Fibroblast of villous mesenchyme (primary cell): ENCODE measurements at regions not wholly inside any gene's neighbourhood (a gene's known extent, or its start where the extent isn't known, plus 50 kb on each side); places are given as distances from the start of the nearest gene placed in this dataset.
A peak's percentile ranks its signal among the peaks of the same experiment; 100 is the strongest.

ENCODE experiments used
- DNase-seq: peaks from one replicate; pipeline ENCODE4 v3.0.0-alpha.2; 2010; ENCODE audit warnings: low read depth
- H3K4me3 ChIP-seq: 2 replicates; pipeline ENCODE4 v1.5.1; 2011; ENCODE audit warnings: low read depth, mild to moderate bottlenecking, low read length
- TF ChIP-seq, protein P1 (sequence below): IDR thresholded peaks from 2 replicates; pipeline ENCODE4 v1.5.1; 2012; ENCODE audit warnings: low read depth, mild to moderate bottlenecking, low read length; ENCODE audit not compliant: insufficient read depth

DNA sequence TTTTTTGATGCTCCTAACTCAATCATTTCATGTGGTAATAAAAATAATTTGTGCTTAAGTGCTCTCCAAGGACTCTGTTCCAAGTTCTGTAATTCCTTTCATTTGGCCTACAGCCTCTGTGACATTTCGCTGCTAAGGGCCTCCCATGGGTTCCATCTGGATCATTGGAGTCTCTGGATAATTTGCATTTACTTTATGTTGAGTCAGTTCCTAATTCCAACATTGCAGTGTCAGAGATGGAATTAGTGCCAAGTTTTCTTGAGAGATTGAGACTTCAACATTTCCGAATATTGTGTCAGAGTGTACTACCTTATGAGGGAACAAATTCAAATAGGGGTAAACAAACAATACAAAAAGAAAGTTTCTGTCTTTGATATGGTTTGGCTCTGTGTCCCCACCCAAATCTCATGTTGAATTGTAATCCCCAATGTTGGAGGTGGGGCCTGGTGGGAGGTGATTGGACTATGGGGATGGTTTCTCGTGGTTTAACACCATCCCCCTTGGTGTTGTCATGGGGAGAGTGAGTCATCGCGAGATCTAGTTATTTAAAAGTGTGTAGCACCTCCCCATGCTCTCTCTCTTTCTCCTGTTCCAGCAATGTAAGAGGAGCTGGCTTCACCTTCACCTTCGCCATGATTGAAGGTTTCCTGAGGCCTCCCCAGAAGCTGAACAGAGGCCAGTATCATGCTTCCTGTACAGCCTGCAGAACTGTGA is 244.1 kb upstream of the TBX18 start:
- no peak for DNase-seq
- TF ChIP-seq, protein P1, sequence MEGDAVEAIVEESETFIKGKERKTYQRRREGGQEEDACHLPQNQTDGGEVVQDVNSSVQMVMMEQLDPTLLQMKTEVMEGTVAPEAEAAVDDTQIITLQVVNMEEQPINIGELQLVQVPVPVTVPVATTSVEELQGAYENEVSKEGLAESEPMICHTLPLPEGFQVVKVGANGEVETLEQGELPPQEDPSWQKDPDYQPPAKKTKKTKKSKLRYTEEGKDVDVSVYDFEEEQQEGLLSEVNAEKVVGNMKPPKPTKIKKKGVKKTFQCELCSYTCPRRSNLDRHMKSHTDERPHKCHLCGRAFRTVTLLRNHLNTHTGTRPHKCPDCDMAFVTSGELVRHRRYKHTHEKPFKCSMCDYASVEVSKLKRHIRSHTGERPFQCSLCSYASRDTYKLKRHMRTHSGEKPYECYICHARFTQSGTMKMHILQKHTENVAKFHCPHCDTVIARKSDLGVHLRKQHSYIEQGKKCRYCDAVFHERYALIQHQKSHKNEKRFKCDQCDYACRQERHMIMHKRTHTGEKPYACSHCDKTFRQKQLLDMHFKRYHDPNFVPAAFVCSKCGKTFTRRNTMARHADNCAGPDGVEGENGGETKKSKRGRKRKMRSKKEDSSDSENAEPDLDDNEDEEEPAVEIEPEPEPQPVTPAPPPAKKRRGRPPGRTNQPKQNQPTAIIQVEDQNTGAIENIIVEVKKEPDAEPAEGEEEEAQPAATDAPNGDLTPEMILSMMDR = no peak
- H3K4me3 ChIP-seq = no peak overlapping the region

DNA sequence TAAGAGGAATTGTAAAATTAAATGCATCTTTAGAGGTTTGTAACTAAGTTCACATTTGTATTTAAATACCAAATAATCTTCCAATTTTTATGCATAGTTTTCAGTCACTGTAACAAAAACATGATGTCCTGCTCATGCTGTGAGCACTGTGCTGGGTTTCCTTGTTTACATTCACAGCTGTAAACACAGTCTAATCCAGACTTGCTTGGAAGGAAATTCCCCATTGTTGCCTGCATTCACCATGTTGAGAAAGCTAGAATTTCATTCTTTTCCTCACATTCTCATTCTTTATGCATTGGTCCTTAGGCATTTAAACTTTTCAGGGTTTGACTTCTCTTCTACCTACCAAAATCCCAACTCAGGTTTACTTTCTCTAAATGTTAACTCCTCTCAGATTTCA is 242.0 kb upstream of the TBX18 start:
- H3K4me3 ChIP-seq = no peak overlapping the region
- TF ChIP-seq, protein P1 = no peak
- peak; percentile 26 for DNase-seq

DNA sequence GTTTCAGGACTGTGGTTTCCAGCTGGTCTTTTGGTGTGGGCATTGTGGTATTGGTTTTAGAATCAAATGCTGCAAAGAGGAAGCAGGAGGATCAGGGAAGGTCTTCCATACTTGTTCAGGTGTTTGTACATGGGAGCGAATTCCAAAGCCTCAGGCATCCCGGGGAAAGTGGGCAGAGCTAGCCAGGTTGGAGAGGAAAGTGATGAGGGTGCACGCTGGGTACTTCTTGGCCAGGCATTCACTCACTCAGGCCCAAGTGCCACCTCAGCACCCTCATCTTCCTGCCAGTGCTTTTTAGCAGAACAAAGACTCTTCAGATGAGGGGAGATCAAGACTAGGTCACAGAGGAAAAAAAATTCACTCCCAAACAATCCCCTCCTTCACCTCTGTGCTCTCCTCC is 241.1 kb upstream of the TBX18 start:
- no peak overlapping the region for H3K4me3 ChIP-seq
- TF ChIP-seq, protein P1 = no peak
- DNase-seq = no peak

DNA sequence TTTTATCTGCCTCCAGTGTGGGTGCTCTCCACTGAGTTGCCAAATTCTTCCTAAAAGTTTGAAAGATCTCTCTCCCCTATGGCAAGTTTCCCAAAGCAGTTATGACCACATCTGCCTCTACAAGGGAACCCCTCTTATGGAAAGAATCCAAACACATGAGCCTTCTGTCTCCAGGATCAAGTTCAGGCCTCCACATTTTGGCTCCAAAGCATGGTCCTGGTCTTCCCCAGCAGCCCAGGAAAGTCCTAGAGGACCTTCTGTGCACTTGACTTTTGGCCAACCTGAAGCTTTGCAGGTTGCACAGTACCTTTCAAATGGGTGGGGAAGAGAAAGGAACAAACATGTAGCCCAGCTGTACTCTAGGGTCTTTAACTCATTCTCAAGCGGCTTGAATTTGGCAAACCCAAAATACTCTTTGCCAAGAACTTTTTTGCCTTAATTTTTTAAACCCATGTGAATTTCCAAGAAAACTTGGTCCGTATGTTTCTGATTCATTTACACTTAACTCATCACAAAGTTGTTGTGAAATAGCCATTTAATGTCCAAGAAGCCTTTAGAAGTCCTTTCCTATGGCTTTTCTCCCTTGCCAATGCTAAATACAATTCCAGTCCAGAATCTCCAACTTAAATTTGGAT is 240.1 kb upstream of the TBX18 start:
- DNase-seq = no peak
- TF ChIP-seq, protein P1 = no peak
- no peak overlapping the region for H3K4me3 ChIP-seq

DNA sequence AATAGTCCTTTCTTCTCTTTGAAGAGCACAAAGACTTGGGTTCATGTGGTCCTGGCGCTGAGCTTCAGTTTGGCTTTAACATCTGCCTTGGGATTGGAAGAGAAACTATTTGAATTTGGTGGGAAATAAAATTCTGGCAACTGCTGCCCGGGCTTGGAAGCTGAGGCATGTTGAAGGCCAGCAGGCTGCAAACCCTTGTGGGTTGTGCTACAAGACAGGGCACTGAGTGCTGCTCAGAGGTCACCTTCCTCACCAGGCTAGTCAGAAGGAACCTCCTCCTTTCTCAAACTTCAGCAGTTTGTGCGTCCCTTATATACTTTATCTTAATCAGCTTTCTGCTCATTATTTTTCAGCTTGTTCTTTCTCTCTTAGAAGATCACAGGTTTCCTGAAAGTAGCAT is 238.4 kb upstream of the TBX18 start:
- H3K4me3 ChIP-seq = no peak overlapping the region
- TF ChIP-seq, protein P1 = no peak
- DNase-seq = no peak

DNA sequence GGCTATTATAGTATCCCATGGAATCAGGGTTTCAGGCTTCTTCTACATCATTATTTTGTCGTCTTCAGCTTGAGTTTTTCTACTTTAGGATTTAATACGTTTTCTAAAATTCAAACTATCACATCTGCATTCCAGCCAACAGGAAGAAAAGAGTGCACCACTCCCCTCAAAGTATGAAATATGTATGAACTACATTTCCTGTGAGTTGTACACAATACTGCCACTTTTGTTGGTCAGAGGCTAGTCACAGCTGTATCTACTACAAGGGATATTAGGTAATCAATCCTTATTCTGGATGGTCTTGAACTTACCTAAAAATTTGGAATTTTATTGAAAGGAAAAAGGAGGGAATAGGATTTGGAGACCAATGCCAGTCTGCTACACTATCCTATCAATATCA is 235.6 kb upstream of the TBX18 start:
- TF ChIP-seq, protein P1 = no peak
- no peak overlapping the region for H3K4me3 ChIP-seq
- DNase-seq = no peak
